Lower leg skin (tissue), 3 donors: ENCODE measurements at regions not wholly inside any gene's neighbourhood (a gene's known extent, or its start where the extent isn't known, plus 50 kb on each side); places are given as distances from the start of the nearest gene placed in this dataset.

Experiments
- CTCF ChIP-seq, 3 donors: fragments of 450-650 bp; IDR thresholded peaks; one replicate each; pipeline ENCODE4 v1.5.1; 2016; ENCODE audit warnings: antibody characterized with exemption in 3 of 3, mild to moderate bottlenecking in 3 of 3, moderate library complexity in 2 of 3
- POLR2A ChIP-seq, 2 donors: fragments of 450-650 bp; IDR thresholded peaks; one replicate each; pipeline ENCODE4 v1.6.1; 2016 to 2017; ENCODE audit warnings: antibody characterized with exemption in 2 of 2, mild to moderate bottlenecking in 1 of 2, moderate library complexity in 1 of 2

GRCh38 chr7:130917669-130918128 lies 183.7 kb upstream of the KLF14 start:
- TF ChIP-seq CTCF (IDR thresholded peaks at IDR 0.05) (no peak), POLR2A (IDR thresholded peaks at IDR 0.05) (no peak)
